ENCODE measurements at regions not wholly inside any gene's neighbourhood (a gene's known extent, or its start where the extent isn't known, plus 50 kb on each side); places are given as distances from the start of the nearest gene placed in this dataset.
"Not testable (repeated sequence)": the region's sequence is repeated elsewhere in the genome, so short reads cannot be mapped to it uniquely, and the experiment has no call there.

GRCh38 chr10:65413001-65413400 is 1512.8 kb upstream of the LRRTM3 start:
- H3K4me3 ChIP-seq (ENCODE audit: low read length) = no peak overlapping the region
- no peak for TF ChIP-seq ZNF274 (IDR thresholded peaks at IDR 0.05; ENCODE audit: low read depth, low read length)

- no peak for TF ChIP-seq ZNF274 (IDR thresholded peaks at IDR 0.05; ENCODE audit: low read depth, low read length)
- H3K4me3 ChIP-seq (ENCODE audit: low read length) = no peak overlapping the region
Measured at GRCh38 chr10:65415318-65415717, 1510.5 kb upstream of the LRRTM3 start.

GRCh38 chr10:65416094-65416493 is 1509.7 kb upstream of the LRRTM3 start:
- H3K4me3 ChIP-seq (ENCODE audit: low read length) = no peak overlapping the region
- no peak for TF ChIP-seq ZNF274 (IDR thresholded peaks at IDR 0.05; ENCODE audit: low read depth, low read length)

- H3K4me3 ChIP-seq (ENCODE audit: low read length) = no peak overlapping the region
- no peak for TF ChIP-seq ZNF274 (IDR thresholded peaks at IDR 0.05; ENCODE audit: low read depth, low read length)
Measured at GRCh38 chr10:65419629-65420028, 1506.2 kb upstream of the LRRTM3 start.

GRCh38 chr10:65423043-65423442 is 1502.8 kb upstream of the LRRTM3 start:
- no peak overlapping the region for H3K4me3 ChIP-seq (ENCODE audit: low read length)
- no peak for TF ChIP-seq ZNF274 (IDR thresholded peaks at IDR 0.05; ENCODE audit: low read depth, low read length)

- not testable (repeated sequence) for H3K4me3 ChIP-seq (ENCODE audit: low read length)
Measured at GRCh38 chr10:65429381-65429780, 1496.5 kb upstream of the LRRTM3 start.

- TF ChIP-seq ZNF274 (IDR thresholded peaks at IDR 0.05; ENCODE audit: low read depth, low read length) = no peak
- H3K4me3 ChIP-seq (ENCODE audit: low read length) = no peak overlapping the region
Measured at GRCh38 chr10:65430979-65431378, 1494.9 kb upstream of the LRRTM3 start.

- H3K4me3 ChIP-seq (ENCODE audit: low read length) = no peak overlapping the region
- TF ChIP-seq ZNF274 (IDR thresholded peaks at IDR 0.05; ENCODE audit: low read depth, low read length) = no peak
Measured at GRCh38 chr10:65470986-65471385, 1454.8 kb upstream of the LRRTM3 start.

GRCh38 chr10:65482848-65483247 is 1443.0 kb upstream of the LRRTM3 start:
- H3K4me3 ChIP-seq (ENCODE audit: low read length) = no peak overlapping the region
- TF ChIP-seq ZNF274 (IDR thresholded peaks at IDR 0.05; ENCODE audit: low read depth, low read length) = no peak

GRCh38 chr10:65491799-65492198 is 1434.0 kb upstream of the LRRTM3 start:
- H3K4me3 ChIP-seq (ENCODE audit: low read length) = no peak overlapping the region
- no peak for TF ChIP-seq ZNF274 (IDR thresholded peaks at IDR 0.05; ENCODE audit: low read depth, low read length)

- H3K4me3 ChIP-seq (ENCODE audit: low read length) = no peak overlapping the region
- TF ChIP-seq ZNF274 (IDR thresholded peaks at IDR 0.05; ENCODE audit: low read depth, low read length) = no peak
Measured at GRCh38 chr10:65496541-65496940, 1429.3 kb upstream of the LRRTM3 start.

- no peak for TF ChIP-seq ZNF274 (IDR thresholded peaks at IDR 0.05; ENCODE audit: low read depth, low read length)
- no peak overlapping the region for H3K4me3 ChIP-seq (ENCODE audit: low read length)
Measured at GRCh38 chr10:65497837-65498236, 1428.0 kb upstream of the LRRTM3 start.

- H3K4me3 ChIP-seq (ENCODE audit: low read length) = no peak overlapping the region
- TF ChIP-seq ZNF274 (IDR thresholded peaks at IDR 0.05; ENCODE audit: low read depth, low read length) = no peak
Measured at GRCh38 chr10:65500716-65501115, 1425.1 kb upstream of the LRRTM3 start.

- no peak for TF ChIP-seq ZNF274 (IDR thresholded peaks at IDR 0.05; ENCODE audit: low read depth, low read length)
- H3K4me3 ChIP-seq (ENCODE audit: low read length) = no peak overlapping the region
Measured at GRCh38 chr10:65501259-65501658, 1424.6 kb upstream of the LRRTM3 start.

GRCh38 chr10:65518379-65518778 is 1407.5 kb upstream of the LRRTM3 start:
- H3K4me3 ChIP-seq (ENCODE audit: low read length) = no peak overlapping the region
- TF ChIP-seq ZNF274 (IDR thresholded peaks at IDR 0.05; ENCODE audit: low read depth, low read length) = no peak

GRCh38 chr10:65528986-65529385 is 1396.8 kb upstream of the LRRTM3 start:
- H3K4me3 ChIP-seq (ENCODE audit: low read length) = no peak overlapping the region
- no peak for TF ChIP-seq ZNF274 (IDR thresholded peaks at IDR 0.05; ENCODE audit: low read depth, low read length)

- no peak overlapping the region for H3K4me3 ChIP-seq (ENCODE audit: low read length)
- TF ChIP-seq ZNF274 (IDR thresholded peaks at IDR 0.05; ENCODE audit: low read depth, low read length) = no peak
Measured at GRCh38 chr10:65531545-65531944, 1394.3 kb upstream of the LRRTM3 start.

All from GM08714 (cell line).